ENCODE measurements at regions not wholly inside any gene's neighbourhood (a gene's known extent, or its start where the extent isn't known, plus 50 kb on each side); places are given as distances from the start of the nearest gene placed in this dataset.

DNA sequence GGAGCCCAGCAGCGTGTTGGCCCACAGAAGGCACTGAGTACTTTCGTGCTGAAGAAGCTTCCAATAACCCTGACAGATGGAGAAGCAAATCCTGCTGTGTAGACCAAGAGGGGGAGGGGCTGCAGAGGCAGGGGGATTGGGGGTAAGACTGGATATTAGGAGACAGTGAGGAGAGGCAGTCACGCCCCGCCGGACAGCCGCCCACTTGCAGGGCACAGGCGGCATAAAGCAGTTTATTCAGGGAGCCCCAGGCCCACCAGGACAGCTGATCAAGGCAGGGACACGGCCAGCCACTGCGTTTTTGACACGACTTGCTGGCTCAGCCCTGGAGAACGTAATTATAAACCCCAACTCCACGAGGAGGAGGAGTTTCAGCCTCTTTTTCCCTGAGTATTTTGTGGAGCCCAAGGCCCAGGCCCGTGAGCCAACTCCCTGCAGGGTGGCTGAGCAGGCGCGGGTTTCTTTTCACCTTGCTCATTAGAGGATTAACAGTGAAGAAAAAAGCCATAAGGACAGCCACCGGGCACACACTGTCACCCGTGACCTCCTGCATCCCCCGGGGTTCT, 177.9 kb downstream of the TFAP2C start:
- no peak for ATAC-seq
- H3K27me3 Mint-ChIP-seq: no peaks in the 10 kb centered on the region

DNA sequence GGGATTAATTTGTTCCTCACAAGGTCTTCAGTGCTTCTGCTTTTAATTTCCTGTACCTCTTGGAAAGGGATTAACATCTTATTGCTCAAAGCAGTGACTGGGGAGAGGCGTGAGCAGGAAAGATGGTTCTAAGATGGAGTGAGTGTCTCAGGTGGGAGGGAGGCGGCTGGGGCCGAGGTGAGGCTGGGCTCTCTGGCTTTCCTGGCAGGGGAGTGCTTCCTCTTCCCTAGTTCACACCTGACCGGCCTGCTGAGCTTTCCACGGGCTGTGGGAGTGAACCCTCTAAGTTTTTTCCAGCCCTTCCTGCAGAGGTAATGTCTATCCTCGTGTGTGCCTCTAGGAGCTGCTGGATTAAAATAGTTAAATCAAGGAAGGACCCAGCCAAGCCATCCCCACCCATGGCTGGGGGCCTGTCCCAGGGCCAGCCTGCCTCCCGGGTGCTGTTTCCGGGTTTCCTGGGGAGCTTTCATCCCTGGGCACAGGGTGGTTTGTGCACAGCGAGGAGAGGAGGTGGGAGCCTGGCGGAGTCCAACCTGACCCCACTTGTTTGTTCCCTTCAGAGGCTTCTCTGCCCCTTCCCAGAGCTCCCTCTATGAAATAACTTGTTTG, 179.1 kb downstream of the TFAP2C start:
- Mint-ChIP-seq H3K36me3 (no peaks in the 10 kb centered on the region), H3K9me3 (ENCODE audit: low read depth) (no peaks in the 10 kb centered on the region), H3K4me3 (no peak overlapping the region), H3K27me3 (no peaks in the 10 kb centered on the region), H3K27ac (no peak overlapping the region), H3K4me1 (no peaks in the 10 kb centered on the region)
- CTCF ChIA-PET: no interaction called here
- no peak for DNase-seq
- ATAC-seq: no peak

More for the DNA sequence above, 177.9 kb downstream of the TFAP2C start:
- CTCF ChIA-PET: no interaction called here
- Mint-ChIP-seq H3K4me3 (no peak overlapping the region), H3K9me3 (ENCODE audit: low read depth) (no peaks in the 10 kb centered on the region), H3K4me1 (no peaks in the 10 kb centered on the region), H3K36me3 (no peaks in the 10 kb centered on the region), H3K27ac (no peak overlapping the region)
- DNase-seq: no peak

DNA sequence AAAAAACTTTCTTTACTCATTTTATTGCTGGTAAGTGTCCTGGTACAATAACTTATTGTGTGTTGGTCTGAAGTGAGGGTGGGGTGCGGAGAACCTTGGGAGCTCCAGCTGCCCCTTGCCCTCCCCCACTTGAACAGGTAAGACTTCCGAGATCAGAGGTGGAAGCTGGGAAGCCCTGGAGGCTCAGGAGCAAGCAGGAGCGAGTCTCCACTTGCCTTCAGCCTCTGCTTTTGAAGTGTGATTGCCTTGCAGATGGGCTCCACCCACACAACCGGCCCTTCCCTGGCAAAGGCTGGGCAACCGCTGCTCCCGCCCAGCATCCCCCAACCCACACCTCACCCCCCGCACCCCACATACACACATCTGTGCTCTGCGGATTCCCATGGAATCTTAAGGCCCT, 179.6 kb downstream of the TFAP2C start:
- H3K4me1 Mint-ChIP-seq: no peaks in the 10 kb centered on the region
- DNase-seq (no peak), ATAC-seq (no peak)
- no peaks in the 10 kb centered on the region for H3K27me3 Mint-ChIP-seq
- no peak overlapping the region for H3K4me3 Mint-ChIP-seq
- no peaks in the 10 kb centered on the region for H3K9me3 Mint-ChIP-seq (ENCODE audit: low read depth)
- no peak overlapping the region for H3K27ac Mint-ChIP-seq
- CTCF ChIA-PET: no interaction called here
- no peaks in the 10 kb centered on the region for H3K36me3 Mint-ChIP-seq

DNA sequence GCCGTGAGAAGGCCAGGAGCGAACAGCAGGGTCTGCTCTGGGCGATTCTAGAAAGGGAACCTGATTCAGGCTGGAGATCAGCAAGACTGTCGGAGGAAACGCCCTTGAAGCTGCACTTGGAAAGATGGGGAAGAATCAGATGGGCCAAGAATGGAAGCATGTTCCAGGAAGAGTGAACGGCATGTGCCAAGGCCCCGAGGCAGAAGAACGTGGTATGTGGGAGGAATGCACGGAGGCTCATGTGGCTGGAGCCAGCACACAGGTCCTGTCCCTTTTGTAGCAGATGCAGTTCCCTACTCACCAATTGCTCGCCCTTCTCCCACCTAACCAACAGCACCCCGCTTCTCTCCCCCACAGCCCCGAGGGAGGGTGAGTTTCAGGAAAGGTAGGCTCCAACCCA, 180.6 kb downstream of the TFAP2C start:
- CTCF ChIA-PET: no interaction called here
- DNase-seq: no peak
- peaks cover 1% of the 10 kb centered on the region for H3K9me3 Mint-ChIP-seq (ENCODE audit: low read depth)

DNA sequence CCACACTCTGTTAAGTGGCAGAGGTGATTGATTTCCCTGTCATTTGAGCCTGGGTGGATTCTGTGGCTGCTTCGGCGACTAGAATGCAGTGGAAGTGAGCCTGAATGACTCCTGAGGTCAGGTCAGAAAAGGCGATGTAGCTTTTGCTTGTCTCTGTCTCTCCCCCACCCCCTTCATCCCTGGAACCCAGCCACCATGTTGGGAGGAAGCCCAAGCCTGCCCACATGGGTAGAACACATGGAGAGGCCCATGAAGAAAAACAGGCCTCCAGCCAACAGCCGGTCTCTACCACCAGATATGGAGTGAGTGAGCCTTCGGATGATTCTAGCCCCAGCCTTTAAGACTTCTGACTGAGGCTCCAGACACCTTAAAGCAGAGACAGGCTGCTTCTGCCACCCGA, 181.0 kb downstream of the TFAP2C start:
- ATAC-seq (no peak), DNase-seq (no peak)
- peaks cover 3% of the 10 kb centered on the region for H3K9me3 Mint-ChIP-seq (ENCODE audit: low read depth)
- CTCF ChIA-PET: no interaction called here
- no peak overlapping the region for H3K4me3 Mint-ChIP-seq
- H3K36me3 Mint-ChIP-seq: no peaks in the 10 kb centered on the region
- no peaks in the 10 kb centered on the region for H3K4me1 Mint-ChIP-seq
- no peaks in the 10 kb centered on the region for H3K27me3 Mint-ChIP-seq
- H3K27ac Mint-ChIP-seq: no peak overlapping the region

More for the DNA sequence above, 180.6 kb downstream of the TFAP2C start:
- Mint-ChIP-seq H3K27me3 (no peaks in the 10 kb centered on the region), H3K27ac (no peak overlapping the region), H3K4me1 (no peaks in the 10 kb centered on the region), H3K36me3 (no peaks in the 10 kb centered on the region), H3K4me3 (no peak overlapping the region)
- no peak for ATAC-seq

DNA sequence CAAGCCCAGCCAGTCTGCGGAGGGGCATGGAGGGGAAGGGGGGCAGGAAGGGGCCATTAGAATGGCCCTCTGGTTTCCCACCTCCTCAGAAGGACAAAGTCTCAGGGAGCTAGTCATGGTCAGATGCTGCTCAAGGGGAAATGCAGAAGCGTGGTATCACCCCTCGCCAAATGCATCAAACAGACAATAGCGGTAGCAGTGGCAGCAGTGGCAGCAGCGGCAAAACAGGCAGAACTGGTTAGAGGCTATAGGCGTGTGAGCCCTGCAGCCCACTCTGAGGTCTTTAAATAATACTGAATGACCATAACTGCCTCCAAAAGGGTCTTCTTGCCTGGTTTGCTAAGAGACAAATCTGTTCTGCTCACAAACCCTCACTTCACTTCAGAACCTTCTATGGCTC, 186.7 kb downstream of the TFAP2C start:
- Mint-ChIP-seq H3K36me3 (no peaks in the 10 kb centered on the region), H3K27ac (no peak overlapping the region), H3K27me3 (no peaks in the 10 kb centered on the region), H3K4me1 (no peaks in the 10 kb centered on the region), H3K4me3 (no peak overlapping the region), H3K9me3 (ENCODE audit: low read depth) (peaks cover 5% of the 10 kb centered on the region)
- CTCF ChIA-PET: no interaction called here
- DNase-seq: no peak
- ATAC-seq: no peak

DNA sequence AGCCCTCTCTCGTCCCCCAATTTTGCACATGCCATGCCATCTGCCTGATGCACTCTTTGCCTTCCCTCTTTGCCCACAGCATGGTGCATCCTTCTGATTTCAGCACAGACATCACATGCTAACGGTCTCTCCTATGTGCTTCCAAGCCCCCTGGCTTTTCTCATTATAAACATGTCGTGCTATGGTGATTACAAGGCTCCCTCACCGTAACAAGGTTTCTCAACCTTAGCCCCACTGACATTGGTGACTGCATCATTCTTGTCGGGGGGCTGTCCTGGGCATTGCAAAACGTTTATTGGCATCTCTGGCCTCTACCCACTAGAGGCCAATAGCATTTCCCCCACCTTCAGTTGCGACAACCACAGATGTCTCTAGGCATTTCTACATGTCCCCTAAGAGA, 187.2 kb downstream of the TFAP2C start:
- CTCF ChIA-PET: no interaction called here
- H3K4me1 Mint-ChIP-seq: no peaks in the 10 kb centered on the region
- no peak for ATAC-seq
- no peak overlapping the region for H3K27ac Mint-ChIP-seq
- H3K4me3 Mint-ChIP-seq: no peak overlapping the region
- peaks cover 5% of the 10 kb centered on the region for H3K9me3 Mint-ChIP-seq (ENCODE audit: low read depth)
- no peak for DNase-seq
- no peaks in the 10 kb centered on the region for H3K27me3 Mint-ChIP-seq
- H3K36me3 Mint-ChIP-seq: no peaks in the 10 kb centered on the region

DNA sequence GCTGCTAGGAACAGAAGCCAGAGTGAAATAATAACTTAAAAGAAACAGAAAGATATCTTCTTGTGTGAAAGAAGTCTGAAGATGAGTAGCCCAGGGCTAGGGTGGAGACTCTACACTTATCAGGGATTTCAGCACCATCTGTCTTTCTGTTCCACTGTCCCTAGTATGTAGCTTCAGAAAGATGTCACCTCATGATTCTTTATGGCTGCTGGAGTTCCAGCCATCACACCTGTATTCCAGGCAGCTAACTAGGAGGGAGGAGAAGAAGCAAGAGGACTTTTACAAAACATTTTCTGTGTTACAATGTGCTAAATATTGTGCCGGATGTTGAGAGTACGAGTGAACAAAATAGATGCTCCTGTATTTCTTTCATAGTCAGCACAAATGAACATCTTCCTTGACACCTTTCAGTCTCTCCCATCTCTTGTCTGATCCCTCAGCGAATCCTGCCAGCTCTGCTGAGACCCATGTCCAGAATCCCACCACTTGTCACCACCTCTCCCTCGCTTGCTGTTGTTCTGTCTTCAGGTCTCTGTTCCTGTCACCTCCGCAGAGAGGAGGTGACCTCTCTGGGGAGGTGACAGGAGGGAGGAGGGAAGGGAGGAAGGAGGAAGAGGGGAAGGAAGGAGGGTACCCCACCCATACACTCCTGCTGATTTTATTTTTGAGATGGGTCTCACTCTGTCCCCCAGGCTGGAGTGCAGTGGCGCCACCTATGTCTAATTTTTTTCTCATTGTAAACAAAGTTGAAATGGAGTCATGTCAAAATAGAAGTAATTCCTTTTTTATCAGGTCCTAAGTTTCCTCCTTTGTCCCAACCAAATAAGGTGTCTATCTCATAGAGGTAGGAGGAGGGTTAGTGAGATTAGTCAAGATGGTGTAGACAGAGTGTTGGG, 188.9 kb downstream of the TFAP2C start:
- H3K4me3 Mint-ChIP-seq: no peak overlapping the region
- H3K4me1 Mint-ChIP-seq: no peaks in the 10 kb centered on the region
- peaks cover 5% of the 10 kb centered on the region for H3K9me3 Mint-ChIP-seq (ENCODE audit: low read depth)
- no peaks in the 10 kb centered on the region for H3K36me3 Mint-ChIP-seq
- no peak for ATAC-seq
- DNase-seq: no peak
- H3K27ac Mint-ChIP-seq: no peak overlapping the region
- CTCF ChIA-PET: no interaction called here
- H3K27me3 Mint-ChIP-seq: no peaks in the 10 kb centered on the region

DNA sequence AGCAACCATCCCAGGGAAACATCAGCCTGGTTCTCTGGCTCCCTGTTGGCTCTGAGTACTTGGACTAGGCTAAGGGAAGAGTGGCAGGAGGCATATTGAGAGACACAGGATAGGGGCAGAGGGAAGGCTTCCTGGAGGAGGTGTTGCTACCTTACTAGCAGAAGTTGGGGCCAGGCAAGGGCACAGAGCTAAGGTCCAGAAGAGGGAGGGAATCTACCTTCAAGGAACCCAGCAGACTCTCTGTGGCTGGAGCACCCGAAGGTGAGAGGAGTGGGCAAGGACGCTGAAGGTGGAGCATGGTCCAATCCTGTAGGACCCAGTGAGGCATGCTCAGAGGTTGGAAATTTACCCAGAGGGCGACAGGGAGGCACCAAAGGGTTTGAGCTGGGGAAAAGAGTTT, 191.9 kb downstream of the TFAP2C start:
- ATAC-seq (no peak), DNase-seq (no peak)
- peaks cover 2% of the 10 kb centered on the region for H3K9me3 Mint-ChIP-seq (ENCODE audit: low read depth)
- no peak overlapping the region for H3K4me3 Mint-ChIP-seq
- no peak overlapping the region for H3K27ac Mint-ChIP-seq
- H3K27me3 Mint-ChIP-seq: no peaks in the 10 kb centered on the region
- no peaks in the 10 kb centered on the region for H3K36me3 Mint-ChIP-seq
- CTCF ChIA-PET: no interaction called here
- H3K4me1 Mint-ChIP-seq: no peaks in the 10 kb centered on the region

DNA sequence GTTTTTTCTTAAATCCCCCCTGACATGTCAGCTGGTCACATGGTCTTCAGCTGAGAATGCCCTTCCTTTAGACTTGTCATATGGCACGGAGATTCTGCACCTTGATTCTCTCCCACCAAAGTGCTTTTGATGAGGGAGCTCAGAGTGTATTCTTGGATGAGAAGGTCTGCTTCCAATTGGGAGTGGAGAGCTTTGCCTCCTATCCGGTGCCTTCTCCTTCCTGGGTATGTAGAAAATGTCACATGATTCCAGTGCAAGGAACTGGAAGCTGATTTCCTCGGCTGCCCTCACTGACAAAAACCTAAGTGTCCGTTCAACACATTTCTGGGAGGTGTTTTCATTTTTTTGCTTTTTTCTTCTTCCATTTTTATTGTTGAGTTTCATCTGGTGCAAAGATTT, 197.2 kb downstream of the TFAP2C start:
- ATAC-seq: no peak
- no peak for DNase-seq
- H3K27ac Mint-ChIP-seq: no peak overlapping the region
- no peaks in the 10 kb centered on the region for H3K9me3 Mint-ChIP-seq (ENCODE audit: low read depth)
- peaks cover 3% of the 10 kb centered on the region for H3K27me3 Mint-ChIP-seq
- H3K4me1 Mint-ChIP-seq: no peaks in the 10 kb centered on the region
- H3K4me3 Mint-ChIP-seq: no peak overlapping the region
- H3K36me3 Mint-ChIP-seq: no peaks in the 10 kb centered on the region
- CTCF ChIA-PET: no interaction called here

DNA sequence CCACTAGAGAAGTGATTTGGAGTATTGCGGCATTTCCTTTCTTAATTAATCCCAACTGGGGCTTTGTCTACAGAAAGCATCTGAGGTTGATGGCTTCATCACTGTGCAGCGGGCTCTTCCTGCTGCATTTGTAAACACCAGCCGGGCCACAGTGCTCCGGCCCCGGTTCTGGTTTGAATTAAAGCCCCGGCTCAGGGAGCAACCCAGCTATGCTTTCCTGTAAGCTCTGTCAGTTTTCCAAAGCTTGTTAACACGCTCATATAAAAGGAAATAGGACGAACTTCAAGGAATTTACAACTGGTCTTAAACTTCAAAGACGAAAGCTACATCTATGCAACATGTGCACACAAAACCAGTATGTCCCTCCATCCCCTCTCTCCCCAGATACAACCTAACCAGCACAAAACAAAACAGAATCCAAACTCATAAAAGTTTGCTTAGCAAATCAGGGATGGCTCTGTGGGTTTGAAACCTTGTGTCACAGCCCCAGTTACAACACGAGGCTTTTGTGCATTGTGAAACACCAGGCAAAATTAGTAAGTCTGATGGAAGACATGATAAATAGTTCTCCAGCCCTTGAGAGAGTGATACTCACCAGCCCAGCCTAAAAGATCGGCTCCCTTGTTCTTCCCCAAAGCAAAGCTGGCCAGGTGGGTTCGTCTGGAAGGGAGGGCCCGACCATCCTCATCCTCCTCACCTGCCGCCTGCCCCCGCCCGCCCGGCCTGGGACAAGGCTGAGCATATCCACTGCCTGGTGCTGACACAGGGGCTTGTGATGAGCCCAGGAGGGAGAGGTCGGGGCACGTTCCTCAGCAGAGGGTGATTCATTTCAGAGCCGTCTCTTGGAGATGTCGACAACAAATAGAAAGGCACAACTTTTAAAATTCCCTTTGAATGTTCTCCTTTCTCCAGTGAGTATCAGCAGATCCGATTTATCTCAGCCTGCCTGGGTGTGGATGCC, 197.9 kb downstream of the TFAP2C start:
- Mint-ChIP-seq H3K4me3 (no peak overlapping the region), H3K9me3 (ENCODE audit: low read depth) (no peaks in the 10 kb centered on the region), H3K4me1 (no peaks in the 10 kb centered on the region), H3K36me3 (no peaks in the 10 kb centered on the region), H3K27me3 (peaks cover 3% of the 10 kb centered on the region), H3K27ac (no peak overlapping the region)
- CTCF ChIA-PET: no interaction called here
- ATAC-seq: no peak
- no peak for DNase-seq

DNA sequence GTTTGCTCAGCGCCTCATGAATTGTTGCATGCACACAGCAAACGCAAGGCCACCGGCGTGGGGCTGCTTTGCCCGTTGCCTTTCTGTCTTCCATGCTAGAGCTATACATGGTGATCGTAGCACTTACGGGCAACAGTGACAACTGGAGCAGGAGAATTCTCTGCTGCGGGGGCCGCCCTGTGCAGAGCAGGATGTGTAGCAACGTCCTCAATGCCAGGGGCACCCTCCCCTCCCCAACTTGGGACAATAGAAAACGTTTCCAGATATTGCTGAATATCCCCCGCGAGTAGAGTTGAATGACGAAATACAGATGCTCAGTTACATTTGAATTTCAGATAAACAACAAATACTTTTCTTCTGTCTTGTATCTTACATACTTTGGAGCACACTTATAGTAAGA, 198.7 kb downstream of the TFAP2C start:
- DNase-seq: no peak

DNA sequence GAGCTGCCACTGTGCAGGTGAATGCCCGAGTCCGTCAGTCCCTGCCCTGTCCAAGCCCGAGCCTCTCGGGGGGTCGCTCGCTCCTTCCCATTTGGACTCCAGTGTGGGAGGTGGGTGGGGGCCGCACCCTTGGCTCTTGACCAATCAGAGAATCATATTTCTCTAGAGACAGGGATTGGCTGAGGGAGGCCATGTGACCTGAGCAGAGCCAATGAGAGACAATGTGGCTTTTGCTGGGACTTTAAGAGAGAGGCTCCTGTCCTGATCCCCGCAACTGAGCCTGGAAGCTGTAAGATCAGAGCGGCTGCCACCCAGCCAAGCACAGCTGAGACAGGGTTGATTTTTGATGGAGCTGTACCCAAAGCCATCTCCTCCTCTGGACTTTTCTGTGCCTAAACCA, 199.3 kb downstream of the TFAP2C start:
- no peak for ATAC-seq
- Mint-ChIP-seq H3K9me3 (ENCODE audit: low read depth) (no peaks in the 10 kb centered on the region), H3K27me3 (peaks cover 3% of the 10 kb centered on the region), H3K27ac (no peak overlapping the region), H3K4me3 (no peak overlapping the region), H3K4me1 (no peaks in the 10 kb centered on the region), H3K36me3 (no peaks in the 10 kb centered on the region)
- CTCF ChIA-PET: no interaction called here
- no peak for DNase-seq

More for the DNA sequence above, 198.7 kb downstream of the TFAP2C start:
- H3K4me3 Mint-ChIP-seq: no peak overlapping the region
- CTCF ChIA-PET: no interaction called here
- peaks cover 3% of the 10 kb centered on the region for H3K27me3 Mint-ChIP-seq
- H3K27ac Mint-ChIP-seq: no peak overlapping the region
- no peaks in the 10 kb centered on the region for H3K36me3 Mint-ChIP-seq
- H3K9me3 Mint-ChIP-seq (ENCODE audit: low read depth): no peaks in the 10 kb centered on the region
- no peaks in the 10 kb centered on the region for H3K4me1 Mint-ChIP-seq
- no peak for ATAC-seq
